ENCODE measurements at regions not wholly inside any gene's neighbourhood (a gene's known extent, or its start where the extent isn't known, plus 50 kb on each side); places are given as distances from the start of the nearest gene placed in this dataset.

DNA sequence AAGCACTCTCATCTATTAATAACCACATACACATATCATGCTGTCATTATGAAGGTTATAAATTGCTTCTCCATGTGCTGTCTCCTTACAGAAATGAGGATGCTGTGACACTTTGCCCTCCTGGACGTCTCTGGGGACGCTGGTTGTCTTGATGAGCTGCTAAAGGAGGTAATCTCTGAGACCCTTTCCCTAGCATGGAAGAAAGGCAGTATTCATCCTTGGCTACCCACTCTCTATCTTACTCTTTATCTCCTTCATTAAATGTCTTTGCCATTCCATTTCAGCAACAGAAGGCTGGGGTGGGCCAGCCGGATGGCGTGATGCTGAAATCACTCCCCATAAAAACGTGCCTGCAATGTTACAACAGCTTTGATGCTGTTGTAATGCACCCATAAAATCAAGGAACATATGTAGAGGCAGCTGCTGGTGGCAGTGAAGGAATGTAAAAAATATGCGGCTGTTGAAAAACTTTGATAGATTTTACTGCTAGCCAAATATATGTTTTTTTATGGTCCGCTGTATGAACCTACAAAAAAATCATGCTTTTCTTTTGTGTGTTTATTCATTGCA is 715.1 kb upstream of the API5 start:
- H3K4me1 ChIP-seq: no peaks in the 10 kb centered on the region

DNA sequence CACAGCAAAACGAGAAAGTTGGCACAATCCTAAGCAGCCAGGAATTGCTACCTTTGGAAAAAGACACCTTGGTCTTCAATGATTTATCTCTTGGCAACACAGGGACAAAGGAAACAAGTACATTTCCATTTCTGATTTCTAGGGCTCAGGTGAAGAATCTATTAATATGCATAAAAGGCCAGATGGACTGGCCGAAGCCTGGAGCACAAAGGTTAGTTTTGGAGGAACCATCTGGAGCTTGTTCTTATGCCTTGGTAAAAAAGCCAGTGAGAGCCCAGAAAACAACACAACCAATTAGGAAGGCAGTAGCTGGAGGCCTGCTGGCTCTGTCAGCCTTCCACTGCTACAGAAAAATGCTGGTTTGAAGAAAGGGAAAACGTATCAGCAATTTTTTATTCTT is 713.5 kb upstream of the API5 start:
- 65 to 69% methylated on average over 3 of the region's 3 CpGs for WGBS, 2 donors
- H3K4me3 ChIP-seq: no peak overlapping the region
- H3K27me3 ChIP-seq: no peaks in the 10 kb centered on the region
- no peak for DNase-seq (ENCODE audit: low spot score in 2 of 2)
- H3K4me1 ChIP-seq: no peaks in the 10 kb centered on the region
- no peak for TF ChIP-seq EP300 (IDR thresholded peaks at IDR 0.05)
- TF ChIP-seq, protein P1, sequence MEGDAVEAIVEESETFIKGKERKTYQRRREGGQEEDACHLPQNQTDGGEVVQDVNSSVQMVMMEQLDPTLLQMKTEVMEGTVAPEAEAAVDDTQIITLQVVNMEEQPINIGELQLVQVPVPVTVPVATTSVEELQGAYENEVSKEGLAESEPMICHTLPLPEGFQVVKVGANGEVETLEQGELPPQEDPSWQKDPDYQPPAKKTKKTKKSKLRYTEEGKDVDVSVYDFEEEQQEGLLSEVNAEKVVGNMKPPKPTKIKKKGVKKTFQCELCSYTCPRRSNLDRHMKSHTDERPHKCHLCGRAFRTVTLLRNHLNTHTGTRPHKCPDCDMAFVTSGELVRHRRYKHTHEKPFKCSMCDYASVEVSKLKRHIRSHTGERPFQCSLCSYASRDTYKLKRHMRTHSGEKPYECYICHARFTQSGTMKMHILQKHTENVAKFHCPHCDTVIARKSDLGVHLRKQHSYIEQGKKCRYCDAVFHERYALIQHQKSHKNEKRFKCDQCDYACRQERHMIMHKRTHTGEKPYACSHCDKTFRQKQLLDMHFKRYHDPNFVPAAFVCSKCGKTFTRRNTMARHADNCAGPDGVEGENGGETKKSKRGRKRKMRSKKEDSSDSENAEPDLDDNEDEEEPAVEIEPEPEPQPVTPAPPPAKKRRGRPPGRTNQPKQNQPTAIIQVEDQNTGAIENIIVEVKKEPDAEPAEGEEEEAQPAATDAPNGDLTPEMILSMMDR (IDR thresholded peaks at IDR 0.05): no peak
- no peak for TF ChIP-seq POLR2A (IDR thresholded peaks at IDR 0.05)
- H3K9me3 ChIP-seq: no peaks in the 10 kb centered on the region
- no peaks in the 10 kb centered on the region for H3K36me3 ChIP-seq
- no peak overlapping the region for H3K27ac ChIP-seq

More for the DNA sequence above, 715.1 kb upstream of the API5 start:
- Histone ChIP-seq H3K27ac (no peak overlapping the region), H3K9me3 (no peaks in the 10 kb centered on the region), H3K36me3 (no peaks in the 10 kb centered on the region), H3K4me3 (no peak overlapping the region), H3K27me3 (no peaks in the 10 kb centered on the region)
- no peak for TF ChIP-seq EP300 (IDR thresholded peaks at IDR 0.05)
- TF ChIP-seq, protein P1 (IDR thresholded peaks at IDR 0.05): no peak
- TF ChIP-seq POLR2A (IDR thresholded peaks at IDR 0.05): no peak
- 32 to 37% methylated on average over 7 of the region's 7 CpGs for WGBS, 2 donors
- no peak for DNase-seq (ENCODE audit: low spot score in 2 of 2)

DNA sequence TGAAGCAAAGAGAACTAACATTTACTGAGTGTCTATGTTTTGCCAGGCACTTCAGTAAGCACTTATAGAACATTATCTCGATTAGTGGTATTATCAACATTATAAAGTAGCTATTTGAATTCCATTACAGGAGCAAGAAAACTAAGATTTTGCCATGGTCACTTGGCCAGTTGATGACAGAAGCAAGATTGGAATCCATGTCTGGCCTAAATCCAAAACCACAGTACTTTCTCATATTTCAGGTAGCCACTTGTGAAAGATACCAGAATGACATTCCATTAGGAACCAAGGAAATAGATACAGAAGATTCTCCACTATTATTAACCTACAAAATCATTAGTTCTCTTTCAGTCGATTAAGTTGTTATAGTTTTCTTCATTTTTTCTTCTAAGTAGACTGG is 691.0 kb upstream of the API5 start:
- no peaks in the 10 kb centered on the region for H3K27me3 ChIP-seq
- no peak for DNase-seq (ENCODE audit: low spot score in 2 of 2)
- H3K27ac ChIP-seq: no peak overlapping the region
- no peaks in the 10 kb centered on the region for H3K36me3 ChIP-seq
- no peaks in the 10 kb centered on the region for H3K4me1 ChIP-seq
- H3K9me3 ChIP-seq: no peaks in the 10 kb centered on the region
- no peak overlapping the region for H3K4me3 ChIP-seq
- no peak for TF ChIP-seq EP300 (IDR thresholded peaks at IDR 0.05)
- TF ChIP-seq, protein P1 (IDR thresholded peaks at IDR 0.05): no peak
- no peak for TF ChIP-seq POLR2A (IDR thresholded peaks at IDR 0.05)
- 89 to 97% methylated on average over 2 of the region's 2 CpGs for WGBS, 2 donors

DNA sequence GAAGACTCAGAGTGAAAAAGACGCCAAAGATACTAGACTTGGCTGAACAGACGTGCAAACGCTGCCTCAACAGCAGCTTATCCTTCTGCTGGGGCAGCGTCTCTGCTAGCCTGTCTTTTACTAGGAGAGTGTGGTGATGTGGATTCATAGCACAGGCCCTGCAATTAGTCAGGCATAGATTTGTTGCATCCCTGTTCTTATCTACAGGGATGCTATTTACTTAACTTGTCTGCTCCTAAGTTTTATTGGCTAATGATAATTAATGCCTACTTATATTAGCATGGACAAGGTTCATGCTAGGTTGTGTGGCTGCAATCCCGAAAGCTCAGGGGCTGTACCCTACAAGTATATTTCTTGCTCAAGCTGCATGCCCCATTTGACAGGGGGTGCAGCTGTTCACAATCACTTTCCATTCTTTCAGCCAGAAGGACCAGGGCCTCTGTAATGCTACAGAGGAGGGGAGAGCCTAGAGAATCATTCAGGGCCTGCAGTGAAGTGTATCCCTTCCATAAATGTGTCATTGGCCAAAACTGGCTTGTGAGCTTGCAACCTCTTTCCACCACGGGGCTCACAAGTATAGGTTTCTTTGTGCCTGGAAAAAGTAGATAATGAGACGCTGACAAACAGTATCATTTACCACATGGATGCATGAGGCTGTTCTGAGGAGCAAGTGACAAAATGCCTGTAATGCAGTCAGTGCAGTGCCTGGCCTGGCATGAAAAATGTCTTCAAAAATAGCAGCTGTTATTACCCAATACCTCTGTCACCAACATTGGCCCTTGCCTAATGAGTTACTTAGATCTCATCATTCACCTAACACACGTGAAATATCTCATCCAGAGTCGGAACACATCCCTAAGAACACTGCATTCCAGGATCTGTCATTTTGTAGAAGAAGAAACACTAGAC is 685.8 kb upstream of the API5 start:
- no peaks in the 10 kb centered on the region for H3K36me3 ChIP-seq
- no peak for DNase-seq (ENCODE audit: low spot score in 2 of 2)
- no peaks in the 10 kb centered on the region for H3K9me3 ChIP-seq
- 71 to 79% methylated on average over 9 of the region's 9 CpGs for WGBS, 2 donors
- H3K27me3 ChIP-seq: no peaks in the 10 kb centered on the region
- no peaks in the 10 kb centered on the region for H3K4me1 ChIP-seq
- TF ChIP-seq POLR2A (IDR thresholded peaks at IDR 0.05) (no peak), EP300 (IDR thresholded peaks at IDR 0.05) (no peak)
- TF ChIP-seq, protein P1 (IDR thresholded peaks at IDR 0.05): no peak
- H3K27ac ChIP-seq: no peak overlapping the region
- no peak overlapping the region for H3K4me3 ChIP-seq

DNA sequence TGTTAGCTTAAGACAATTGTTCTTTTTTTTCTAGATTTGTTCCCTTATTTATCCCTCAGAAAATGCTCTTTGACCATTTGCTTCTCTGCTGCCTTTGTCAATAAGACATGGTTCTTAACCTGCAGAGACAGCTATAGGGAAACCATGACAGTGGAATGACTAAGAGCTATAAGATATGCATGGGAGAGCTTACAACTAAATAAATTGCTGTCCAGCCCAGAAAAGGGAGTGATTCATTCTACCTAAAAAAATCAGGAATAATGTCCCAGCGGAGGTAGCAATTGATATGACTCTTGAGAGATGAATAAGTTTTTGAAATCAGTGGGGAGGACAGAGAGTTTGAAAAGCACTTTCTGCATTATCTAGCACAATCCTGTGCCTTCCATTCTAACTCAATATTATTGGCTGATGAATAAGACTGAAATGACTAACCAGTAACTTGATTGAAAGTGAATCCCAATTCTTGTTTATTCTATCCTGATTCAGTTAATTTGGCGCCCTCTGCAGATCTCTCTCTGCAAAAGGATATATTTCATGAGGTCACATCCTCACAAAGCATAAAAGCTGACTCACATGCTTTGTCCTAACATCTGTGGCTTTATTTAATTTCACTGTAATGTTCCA is 680.5 kb upstream of the API5 start:
- Histone ChIP-seq H3K4me3 (no peak overlapping the region), H3K4me1 (no peaks in the 10 kb centered on the region), H3K36me3 (no peaks in the 10 kb centered on the region), H3K9me3 (no peaks in the 10 kb centered on the region), H3K27me3 (no peaks in the 10 kb centered on the region), H3K27ac (peak overlapping the region in 1 of 4 donors; percentile 53)
- no peak for TF ChIP-seq POLR2A (IDR thresholded peaks at IDR 0.05)
- TF ChIP-seq, protein P1 (IDR thresholded peaks at IDR 0.05): peak in 2 of 5 experiments; percentile 18 to 41
- DNase-seq (ENCODE audit: low spot score in 2 of 2): no peak
- 48 to 49% methylated on average over 2 of the region's 2 CpGs for WGBS, 2 donors
